Activated CD4-positive, alpha-beta memory T cell treated with anti-CD3 and anti-CD28 coated beads for 36 hours (primary cell): ENCODE measurements at regions not wholly inside any gene's neighbourhood (a gene's known extent, or its start where the extent isn't known, plus 50 kb on each side); places are given as distances from the start of the nearest gene placed in this dataset.

Source experiments
- CTCF ChIA-PET: fragments of 350-600 bp; sonication (Branson Sonifier 250); formaldehyde crosslinking; loops from one replicate; lab custom pipeline; 2021; ENCODE audit warnings: antibody characterized with exemption, inconsistent platforms; lab: Charles Lee
- POLR2A ChIA-PET: fragments of 350-600 bp; sonication (Branson Sonifier 250); formaldehyde crosslinking; loops from one replicate; lab custom pipeline; 2021; ENCODE audit warnings: antibody characterized with exemption; lab: Charles Lee
- DNase-seq: peaks from one replicate; pipeline ENCODE4 v3.0.0-alpha.2; 2020
- H3K27ac Mint-ChIP-seq: one replicate; pipeline ENCODE4 v1.8.0; 2021; ENCODE audit warnings: mixed read lengths
- H3K27me3 Mint-ChIP-seq: one replicate; pipeline ENCODE4 v1.8.0; 2021; ENCODE audit warnings: mixed read lengths
- H3K36me3 Mint-ChIP-seq: one replicate; pipeline ENCODE4 v1.8.0; 2021; ENCODE audit warnings: mixed read lengths
- H3K4me1 Mint-ChIP-seq: one replicate; pipeline ENCODE4 v1.8.0; 2021; ENCODE audit warnings: low read depth, mixed read lengths
- H3K4me3 Mint-ChIP-seq: one replicate; pipeline ENCODE4 v1.8.0; 2021; ENCODE audit warnings: mild to moderate bottlenecking, mixed read lengths
- H3K9me3 Mint-ChIP-seq: one replicate; pipeline ENCODE4 v1.8.0; 2021; ENCODE audit warnings: mixed read lengths
- intact Hi-C: fragments of 100-400 bp; cut with micrococcal nuclease; formaldehyde crosslinking; loops from one replicate; pipeline ENCODE4 v1.15.1; 2023

DNA sequence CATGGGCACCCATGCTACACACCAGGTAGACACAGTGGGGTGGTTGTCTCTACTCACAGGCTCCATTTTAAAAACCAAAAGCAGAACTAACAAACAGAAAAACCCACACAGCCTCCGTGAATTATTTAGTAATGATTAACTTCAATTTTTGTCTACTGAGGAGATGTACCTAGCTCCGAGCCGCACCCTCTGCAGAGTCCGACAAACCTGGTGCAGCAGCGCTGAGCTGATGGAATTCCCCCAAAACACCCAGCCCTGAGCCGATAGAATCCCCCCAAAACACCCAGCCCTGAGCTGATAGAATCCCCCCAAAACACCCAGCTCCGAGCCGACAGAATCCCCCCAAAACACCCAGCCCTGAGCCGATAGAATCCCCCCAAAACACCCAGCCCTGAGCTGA, 927.0 kb downstream of the BRD1 start:
- Mint-ChIP-seq H3K36me3 (no peaks in the 10 kb centered on the region), H3K9me3 (no peaks in the 10 kb centered on the region), H3K27ac (no peak overlapping the region), H3K4me1 (no peaks in the 10 kb centered on the region), H3K4me3 (no peak overlapping the region), H3K27me3 (peaks cover 12% of the 10 kb centered on the region)
- intact Hi-C loops = no loop called here
- DNase-seq = no peak
- POLR2A ChIA-PET = no interaction called here
- CTCF ChIA-PET = no interaction called here

DNA sequence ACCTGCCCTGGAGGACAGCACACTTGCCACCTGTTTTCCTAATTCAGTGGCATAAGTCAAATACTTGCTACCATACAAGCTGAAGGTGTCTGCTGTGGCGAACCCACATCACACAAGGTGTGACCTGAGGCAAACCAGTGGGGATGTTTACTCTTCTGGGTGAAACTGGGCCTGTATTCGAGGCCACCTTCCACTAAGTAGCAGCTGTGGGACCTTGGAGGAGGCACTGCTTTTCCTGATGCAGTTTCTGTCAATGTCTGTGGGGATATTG, 927.4 kb downstream of the BRD1 start:
- H3K27ac Mint-ChIP-seq = no peak overlapping the region
- H3K36me3 Mint-ChIP-seq = no peaks in the 10 kb centered on the region
- H3K4me3 Mint-ChIP-seq = no peak overlapping the region
- no peaks in the 10 kb centered on the region for H3K9me3 Mint-ChIP-seq
- intact Hi-C loops = no loop called here
- ChIA-PET POLR2A (no interaction called here), CTCF (no interaction called here)
- no peak for DNase-seq
- no peaks in the 10 kb centered on the region for H3K4me1 Mint-ChIP-seq
- peaks cover 15% of the 10 kb centered on the region for H3K27me3 Mint-ChIP-seq

DNA sequence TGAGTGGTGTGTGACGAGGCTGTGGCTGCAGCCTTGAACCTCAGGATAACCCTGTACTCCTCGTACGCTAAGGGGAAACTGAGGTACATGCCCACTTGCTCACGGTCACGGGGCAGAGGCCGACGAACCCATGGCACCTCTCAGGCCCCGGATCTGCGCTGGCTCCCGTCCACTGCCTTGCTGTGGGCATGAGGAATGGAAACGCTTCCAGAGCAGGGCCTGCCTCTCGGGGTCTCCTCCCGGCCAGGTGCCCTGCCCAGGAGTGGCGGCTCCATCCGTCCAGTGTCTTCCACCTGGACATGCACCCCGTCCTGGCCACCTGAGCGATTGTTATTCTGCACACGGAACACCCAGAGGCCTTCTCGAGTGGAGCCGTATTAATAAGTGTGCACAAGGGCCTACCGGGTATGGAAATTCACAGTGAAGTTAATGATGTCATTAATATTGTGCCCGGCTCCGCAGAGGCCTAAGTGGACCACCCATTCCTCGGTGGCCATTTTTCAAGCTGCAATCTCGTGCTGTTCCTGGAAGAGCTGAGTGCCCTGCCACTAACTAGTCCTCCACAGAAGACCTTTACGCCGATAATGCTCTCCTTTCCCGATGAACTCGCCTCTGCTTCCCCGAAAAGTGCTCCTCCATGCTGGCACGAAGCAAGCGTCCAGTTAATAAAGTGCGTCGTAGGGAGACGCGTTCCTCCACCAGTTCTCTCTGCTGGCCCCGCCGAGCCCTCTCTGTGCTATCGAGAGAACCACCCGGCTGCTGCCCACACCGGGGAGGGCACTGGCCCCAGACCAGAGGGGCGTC, 927.9 kb downstream of the BRD1 start:
- Mint-ChIP-seq H3K27me3 (peaks cover 15% of the 10 kb centered on the region), H3K27ac (no peak overlapping the region), H3K9me3 (no peaks in the 10 kb centered on the region), H3K4me1 (no peaks in the 10 kb centered on the region), H3K4me3 (no peak overlapping the region), H3K36me3 (no peaks in the 10 kb centered on the region)
- intact Hi-C loops = no loop called here
- POLR2A ChIA-PET = no interaction called here
- CTCF ChIA-PET = no interaction called here
- DNase-seq = no peak

DNA sequence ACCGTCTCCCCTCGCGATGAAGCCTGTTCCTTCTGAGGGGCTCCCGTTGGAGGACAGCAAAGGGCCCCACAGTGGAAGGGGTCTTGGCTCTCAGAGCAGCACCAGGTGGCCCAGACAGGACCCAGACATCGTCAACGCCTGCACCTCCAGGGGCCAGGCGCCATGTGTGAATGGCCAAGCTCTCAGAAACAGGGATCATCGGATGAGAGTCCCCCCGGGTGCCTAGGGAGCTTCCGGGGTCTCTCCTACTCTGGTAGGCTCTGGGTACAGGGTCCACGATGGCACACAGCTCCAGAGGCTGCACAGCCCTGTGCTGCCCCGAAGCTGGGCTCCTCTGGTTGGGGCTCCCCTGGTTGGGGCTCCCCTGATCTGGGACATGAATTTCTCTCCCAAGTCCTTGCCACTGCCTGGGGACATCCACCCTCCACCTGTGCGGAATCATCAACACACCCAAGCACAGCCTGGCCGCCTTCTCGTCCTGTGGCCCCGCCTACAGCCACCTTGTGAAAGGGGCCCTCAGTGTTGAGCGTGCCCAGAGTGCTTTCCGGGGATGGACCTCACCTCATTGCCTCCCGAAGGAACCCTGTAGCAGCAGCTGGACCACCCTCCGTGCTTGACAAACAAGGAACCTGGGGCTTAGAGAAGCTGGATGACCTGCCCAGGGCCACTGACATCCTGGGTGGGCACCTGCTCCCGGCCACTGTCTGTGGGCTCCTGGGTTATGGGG, 929.0 kb downstream of the BRD1 start:
- H3K27me3 Mint-ChIP-seq = peaks cover 11% of the 10 kb centered on the region
- no peaks in the 10 kb centered on the region for H3K9me3 Mint-ChIP-seq
- ChIA-PET POLR2A (no interaction called here), CTCF (no interaction called here)
- H3K27ac Mint-ChIP-seq = no peak overlapping the region
- intact Hi-C loops = no loop called here
- no peak overlapping the region for H3K4me3 Mint-ChIP-seq
- DNase-seq = peak; percentile 4
- no peaks in the 10 kb centered on the region for H3K36me3 Mint-ChIP-seq
- H3K4me1 Mint-ChIP-seq = no peaks in the 10 kb centered on the region

DNA sequence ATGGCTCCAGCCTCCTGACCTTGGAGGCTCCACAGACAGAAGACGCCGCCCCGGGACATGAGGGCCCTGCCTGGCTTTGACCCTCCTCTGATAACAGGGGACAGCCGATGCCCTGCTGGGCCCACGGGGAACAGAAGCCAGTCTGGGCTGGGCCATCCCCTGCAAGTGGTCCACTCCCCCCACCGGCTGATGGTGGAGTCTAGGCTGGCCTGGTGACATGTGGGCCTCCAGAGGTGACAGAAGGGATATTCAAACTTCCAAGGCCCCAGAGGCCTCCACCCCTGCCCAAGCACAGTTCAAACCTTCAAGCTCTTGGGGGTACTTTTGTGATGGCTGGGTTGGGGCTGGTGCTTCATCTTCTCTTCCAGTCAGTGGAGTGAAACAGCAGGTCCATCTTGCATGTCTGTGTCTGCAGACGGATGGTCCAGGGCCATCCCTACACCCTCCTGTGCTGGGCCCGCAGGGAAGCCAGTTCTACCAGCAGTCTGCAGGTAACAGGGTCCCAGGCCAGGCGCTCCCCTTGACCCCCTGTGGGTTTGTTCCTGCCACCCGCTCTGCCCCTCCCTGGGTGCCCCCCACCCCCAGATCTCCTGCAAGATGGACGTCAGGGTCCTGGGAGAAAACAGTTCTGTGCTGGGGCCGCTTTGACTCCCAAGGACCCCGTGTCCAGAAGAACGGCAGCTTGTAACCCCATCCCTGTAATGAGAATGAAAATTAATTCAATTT, 929.9 kb downstream of the BRD1 start:
- intact Hi-C loops = no loop called here
- no peak overlapping the region for H3K27ac Mint-ChIP-seq
- CTCF ChIA-PET = no interaction called here

DNA sequence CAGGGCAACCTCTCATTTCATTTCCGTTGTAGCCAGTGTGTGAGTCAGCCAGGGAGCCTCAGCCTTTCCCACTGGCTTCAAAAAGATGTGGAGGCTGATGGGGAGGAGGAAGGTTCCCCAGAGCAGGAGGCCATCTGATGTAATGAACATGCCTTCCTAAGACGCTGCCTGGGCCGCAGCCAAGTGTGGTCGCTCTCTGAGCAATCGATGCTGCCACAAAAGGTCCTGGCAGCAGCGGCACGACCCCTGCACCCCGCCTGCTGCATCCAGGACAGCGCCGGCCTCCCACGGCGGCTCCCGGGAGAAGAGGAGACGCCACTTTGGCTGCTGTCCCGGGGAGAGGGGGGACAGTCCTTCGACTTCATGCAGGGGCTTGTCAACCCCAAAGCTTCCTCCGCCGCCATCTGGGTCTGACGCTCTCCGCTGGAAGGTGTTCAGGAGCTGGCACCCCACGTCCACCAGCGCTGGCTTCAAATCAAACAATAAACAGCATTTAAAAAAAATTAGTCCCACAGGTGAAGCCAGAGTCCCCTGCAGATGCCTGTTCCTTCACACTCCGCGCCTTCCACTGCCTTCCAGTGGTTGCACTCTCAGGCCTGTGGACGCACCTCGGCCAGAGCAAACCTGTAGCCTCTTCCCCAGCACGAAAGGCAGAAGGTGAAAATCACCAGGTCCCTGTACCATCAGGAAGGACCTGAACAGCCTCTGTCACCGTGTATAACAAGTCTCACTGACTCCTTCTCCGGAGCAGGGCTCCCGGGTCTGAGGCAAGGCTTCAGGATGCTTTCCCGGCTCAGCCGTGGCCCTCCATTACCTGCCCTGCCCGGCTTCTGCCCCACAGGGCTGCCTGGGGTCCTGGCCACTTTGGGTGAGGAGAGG, 930.7 kb downstream of the BRD1 start:
- H3K4me3 Mint-ChIP-seq = no peak overlapping the region
- H3K27ac Mint-ChIP-seq = no peak overlapping the region
- DNase-seq = peak; percentile 3
- no peaks in the 10 kb centered on the region for H3K4me1 Mint-ChIP-seq
- intact Hi-C loops = no loop called here
- ChIA-PET POLR2A (no interaction called here), CTCF (no interaction called here)
- H3K36me3 Mint-ChIP-seq = no peaks in the 10 kb centered on the region
- H3K27me3 Mint-ChIP-seq = peaks cover 13% of the 10 kb centered on the region
- no peaks in the 10 kb centered on the region for H3K9me3 Mint-ChIP-seq

More for the DNA sequence above, 929.9 kb downstream of the BRD1 start:
- peaks cover 13% of the 10 kb centered on the region for H3K27me3 Mint-ChIP-seq
- POLR2A ChIA-PET = no interaction called here
- H3K4me1 Mint-ChIP-seq = no peaks in the 10 kb centered on the region
- no peak overlapping the region for H3K4me3 Mint-ChIP-seq
- H3K9me3 Mint-ChIP-seq = no peaks in the 10 kb centered on the region
- peak; percentile 4 for DNase-seq
- H3K36me3 Mint-ChIP-seq = no peaks in the 10 kb centered on the region

DNA sequence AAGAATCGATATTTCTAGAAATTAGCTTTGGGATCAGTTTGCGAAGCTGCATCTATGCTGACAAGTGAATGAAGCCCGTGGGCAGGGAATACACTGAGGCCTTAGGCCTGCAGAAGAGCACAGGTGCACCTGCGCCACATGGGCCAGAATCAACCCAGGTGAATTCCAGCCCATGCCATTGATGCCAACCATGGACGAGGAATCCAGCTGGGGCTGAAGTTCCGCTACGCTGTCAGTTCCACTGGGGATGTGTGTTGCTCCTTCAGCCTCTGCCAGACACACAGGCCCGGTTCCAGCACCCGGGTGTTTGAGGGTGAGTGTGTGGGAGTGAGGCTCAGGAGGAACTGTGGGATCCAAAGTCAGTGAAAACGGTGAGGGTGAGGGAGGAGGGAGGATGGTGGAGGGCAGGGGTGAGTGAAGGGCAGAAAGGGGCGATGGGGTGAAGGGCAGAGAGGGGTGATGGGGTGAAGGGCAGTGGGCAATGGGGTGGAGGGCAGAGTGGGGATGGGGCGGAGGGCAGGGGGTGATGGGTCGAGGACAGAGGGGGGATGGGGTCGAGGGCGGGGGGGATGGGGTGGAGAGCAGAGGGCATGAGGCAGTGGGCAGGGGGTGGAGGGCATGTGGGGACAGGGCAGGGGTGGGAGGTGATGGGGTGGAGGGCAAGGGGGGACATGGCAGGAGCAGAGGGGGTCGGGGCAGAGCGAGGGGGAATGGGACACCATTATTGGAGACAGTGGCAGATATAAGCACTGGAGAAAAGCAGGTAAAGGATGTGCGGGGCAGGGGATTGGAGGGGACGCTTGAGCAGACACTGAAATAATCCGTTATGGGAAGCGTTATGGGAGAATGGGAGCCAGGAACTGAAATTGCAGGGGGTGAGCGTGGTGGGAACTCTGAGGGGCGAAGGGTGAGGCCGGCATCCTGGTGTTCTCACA, 931.6 kb downstream of the BRD1 start:
- ChIA-PET POLR2A (no interaction called here), CTCF (no interaction called here)
- Mint-ChIP-seq H3K9me3 (no peaks in the 10 kb centered on the region), H3K4me1 (no peaks in the 10 kb centered on the region), H3K27ac (no peak overlapping the region), H3K36me3 (no peaks in the 10 kb centered on the region), H3K27me3 (peaks cover 13% of the 10 kb centered on the region), H3K4me3 (no peak overlapping the region)
- intact Hi-C loops = no loop called here
- peak; percentile 4 for DNase-seq

DNA sequence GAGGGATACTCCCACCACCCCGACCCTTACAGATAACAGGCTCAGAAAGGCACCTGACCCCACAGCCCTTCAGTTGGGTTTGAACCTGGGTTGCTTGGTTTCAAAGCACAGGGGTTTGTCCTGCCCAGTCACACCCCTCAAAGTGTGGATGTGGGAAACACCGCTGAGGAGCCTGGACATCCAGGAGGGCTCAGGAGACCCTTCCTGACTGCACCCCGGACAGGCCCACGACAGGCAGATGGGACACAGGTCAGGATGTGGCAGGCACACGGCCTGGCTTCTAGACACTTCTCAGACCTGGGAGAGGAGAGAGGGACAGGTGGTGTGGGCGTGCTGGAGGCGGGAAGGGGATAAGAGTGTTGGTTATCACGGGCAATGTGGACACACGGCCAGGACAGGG, 932.3 kb downstream of the BRD1 start:
- Mint-ChIP-seq H3K4me3 (no peak overlapping the region), H3K9me3 (no peaks in the 10 kb centered on the region), H3K27ac (no peak overlapping the region), H3K4me1 (no peaks in the 10 kb centered on the region), H3K27me3 (peaks cover 13% of the 10 kb centered on the region), H3K36me3 (no peaks in the 10 kb centered on the region)
- CTCF ChIA-PET = no interaction called here
- POLR2A ChIA-PET = no interaction called here
- DNase-seq = peak; percentile 4
- intact Hi-C loops = no loop called here

DNA sequence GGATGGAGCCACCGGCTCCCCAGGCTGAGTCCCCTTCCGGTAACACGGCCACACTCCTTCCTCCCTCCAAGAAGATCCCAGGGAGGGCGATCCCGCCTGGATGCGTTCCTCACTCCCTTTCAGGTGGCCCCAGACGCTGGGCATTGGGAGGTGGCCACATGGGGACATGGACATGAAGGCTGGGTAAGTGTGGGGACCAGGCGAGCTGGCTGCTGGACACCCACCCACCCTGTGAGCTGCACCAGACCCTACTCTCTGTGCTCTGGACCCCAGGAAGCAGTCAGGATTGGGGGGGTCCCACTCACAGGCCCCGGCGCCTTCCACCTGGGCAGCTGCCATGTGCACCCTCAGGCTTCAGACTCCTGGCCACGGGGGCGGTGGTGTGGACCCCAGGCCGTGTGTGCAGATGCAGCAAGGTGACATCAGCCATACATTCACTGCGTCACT, 932.8 kb downstream of the BRD1 start:
- no peaks in the 10 kb centered on the region for H3K9me3 Mint-ChIP-seq
- peaks cover 13% of the 10 kb centered on the region for H3K27me3 Mint-ChIP-seq
- H3K36me3 Mint-ChIP-seq = no peaks in the 10 kb centered on the region
- DNase-seq = peak; percentile 3
- POLR2A ChIA-PET = no interaction called here
- H3K27ac Mint-ChIP-seq = no peak overlapping the region
- CTCF ChIA-PET = no interaction called here
- no peak overlapping the region for H3K4me3 Mint-ChIP-seq
- intact Hi-C loops = no loop called here
- H3K4me1 Mint-ChIP-seq = no peaks in the 10 kb centered on the region

DNA sequence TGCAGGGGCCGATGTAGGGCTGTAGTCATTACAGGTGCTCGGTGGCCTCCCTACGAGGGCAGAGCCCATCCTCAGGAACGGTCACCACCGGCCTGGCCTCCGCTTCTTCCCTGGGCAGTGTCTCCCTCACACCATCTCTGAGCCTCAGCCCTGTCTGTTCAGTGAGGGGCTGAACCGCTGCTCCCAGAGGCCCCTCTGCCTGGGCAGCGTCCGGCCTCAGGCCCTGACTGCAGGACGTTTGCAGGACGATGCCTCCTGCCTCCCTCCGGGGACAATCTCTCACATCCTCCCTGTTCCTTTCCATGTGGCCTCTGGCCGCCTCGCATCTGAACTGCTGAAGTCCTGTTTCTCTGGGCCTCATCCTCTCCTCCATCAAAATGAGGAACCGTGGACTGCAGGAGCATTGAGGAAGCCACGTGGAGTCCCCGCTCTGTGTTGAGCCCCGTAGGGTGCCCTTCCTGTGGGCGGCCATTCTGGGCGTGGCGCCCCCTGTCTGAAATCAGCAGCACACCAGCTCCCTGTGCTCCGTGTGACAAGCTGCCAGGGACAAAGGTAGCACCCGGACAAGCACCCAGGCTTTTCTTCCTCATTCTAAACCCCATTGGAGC, 933.5 kb downstream of the BRD1 start:
- Mint-ChIP-seq H3K4me3 (no peak overlapping the region), H3K27ac (no peak overlapping the region), H3K36me3 (no peaks in the 10 kb centered on the region), H3K4me1 (no peaks in the 10 kb centered on the region), H3K9me3 (no peaks in the 10 kb centered on the region), H3K27me3 (peaks cover 17% of the 10 kb centered on the region)
- ChIA-PET POLR2A (no interaction called here), CTCF (no interaction called here)
- intact Hi-C loops = no loop called here
- no peak for DNase-seq
